ENCODE measurements at regions not wholly inside any gene's neighbourhood (a gene's known extent, or its start where the extent isn't known, plus 50 kb on each side); places are given as distances from the start of the nearest gene placed in this dataset.

- peak; percentile 58 for DNase-seq
Measured at GRCh38 chr16:27720731-27721530, 171.0 kb downstream of the KATNIP start.

GRCh38 chr16:27721531-27722181 lies 171.7 kb downstream of the KATNIP start:
- DNase-seq, result no peak

- no peak for DNase-seq
Measured at GRCh38 chr16:27722207-27722606, 172.3 kb downstream of the KATNIP start.

GRCh38 chr16:27722892-27723450 lies 173.0 kb downstream of the KATNIP start:
- no peak for DNase-seq

- DNase-seq, result no peak
Measured at GRCh38 chr16:27723711-27724481, 174.0 kb downstream of the KATNIP start.

- no peak for DNase-seq
Measured at GRCh38 chr16:27724482-27725235, 174.7 kb downstream of the KATNIP start.

- DNase-seq, result no peak
Measured at GRCh38 chr16:27725236-27726000, 175.5 kb downstream of the KATNIP start.

GRCh38 chr16:27726621-27727261 lies 176.8 kb downstream of the KATNIP start:
- DNase-seq, result no peak

- DNase-seq, result no peak
Measured at GRCh38 chr16:27727941-27728340, 178.0 kb downstream of the KATNIP start.

GRCh38 chr16:27728691-27729090 lies 178.7 kb downstream of the KATNIP start:
- no peak for DNase-seq

GRCh38 chr16:27729516-27730304 lies 179.8 kb downstream of the KATNIP start:
- no peak for DNase-seq

- DNase-seq, result no peak
Measured at GRCh38 chr16:27730661-27731210, 180.8 kb downstream of the KATNIP start.

GRCh38 chr16:27735031-27735430 lies 185.1 kb downstream of the KATNIP start:
- DNase-seq, result no peak

GRCh38 chr16:27736431-27736830 lies 186.5 kb downstream of the KATNIP start:
- no peak for DNase-seq

- DNase-seq, result no peak
Measured at GRCh38 chr16:27737513-27737912, 187.6 kb downstream of the KATNIP start.
